K562 (cell line): ENCODE measurements at regions not wholly inside any gene's neighbourhood (a gene's known extent, or its start where the extent isn't known, plus 50 kb on each side); places are given as distances from the start of the nearest gene placed in this dataset.

ENCODE experiments used
- CBFB ChIP-seq: sonication (generic); formaldehyde crosslinking; IDR thresholded peaks from 2 replicates; pipeline ENCODE4 v1.4.0; 2020; ENCODE audit warnings: mild to moderate bottlenecking, missing genetic modification reagents
- E2F4 ChIP-seq: sonication (generic); formaldehyde crosslinking; IDR thresholded peaks from 2 replicates; pipeline ENCODE4 v1.8.0; 2022; ENCODE audit warnings: mild to moderate bottlenecking, low read depth, missing genetic modification reagents
- ESRRB ChIP-seq: fragments of 250-450 bp; sonication (Bioruptor Pico); IDR thresholded peaks from 2 replicates; pipeline ENCODE4 v1.5.0; 2020; ENCODE audit warnings: mild to moderate bottlenecking, moderate library complexity, borderline replicate concordance
- FOXK2 ChIP-seq, 2 experiments: fragments of 450-650 bp; IDR thresholded peaks in 1 of 2; conservative IDR thresholded peaks in 1 of 2; 2 replicates each; pipeline ENCODE4 v1.6.1; 2016; ENCODE audit warnings: low read depth in 2 of 2, mild to moderate bottlenecking in 1 of 2
- IRF1 ChIP-seq: sonication (generic); formaldehyde crosslinking; IDR thresholded peaks from 2 replicates; pipeline ENCODE4 v1.8.0; 2022; ENCODE audit warnings: missing genetic modification reagents, mild to moderate bottlenecking, borderline replicate concordance
- MXI1 ChIP-seq: IDR thresholded peaks from 2 replicates; pipeline ENCODE4 v1.6.1; 2011; ENCODE audit warnings: low read depth, mild to moderate bottlenecking, improper control_type of control experiment, low read length
- POU5F1 ChIP-seq: fragments of 150-350 bp; IDR thresholded peaks from 2 replicates; pipeline ENCODE4 v1.6.1; 2014; ENCODE audit warnings: borderline replicate concordance, low read length, low read depth, mild to moderate bottlenecking; ENCODE audit not compliant: partially characterized antibody
- PTBP1 ChIP-seq: fragments of 200-400 bp; formaldehyde crosslinking; IDR thresholded peaks from 2 replicates; pipeline ENCODE4 v1.6.1; 2017; ENCODE audit warnings: low read depth, low read length
- SRSF3 ChIP-seq: fragments of 200-400 bp; formaldehyde crosslinking; IDR thresholded peaks from 2 replicates; pipeline ENCODE4 v1.6.1; 2016; ENCODE audit warnings: mild to moderate bottlenecking, low read length, moderate library complexity; ENCODE audit not compliant: insufficient read depth
- STAT5B ChIP-seq: fragments of 250-450 bp; sonication (Bioruptor Pico); IDR thresholded peaks from 2 replicates; pipeline ENCODE4 v1.8.0; 2021; ENCODE audit warnings: mild to moderate bottlenecking, inconsistent platforms
- ZKSCAN8 ChIP-seq: fragments of 200-800 bp; sonication (Bioruptor generic); IDR thresholded peaks from 2 replicates; pipeline ENCODE4 v1.6.1; 2016; ENCODE audit warnings: missing genetic modification characterization, missing compliant biosample characterization
- ZNF134 ChIP-seq: fragments of 250-450 bp; sonication (Bioruptor Pico); conservative IDR thresholded peaks from 2 replicates; pipeline ENCODE4 v1.4.0; 2020
- ZNF184 ChIP-seq: sonication (generic); formaldehyde crosslinking; IDR thresholded peaks from 2 replicates; pipeline ENCODE4 v1.5.0; 2020; ENCODE audit warnings: missing genetic modification reagents
- TF ChIP-seq, protein P1 (sequence below): fragments of 450-650 bp; IDR thresholded peaks from 2 replicates; pipeline ENCODE4 v1.6.1; 2018; ENCODE audit not compliant: partially characterized antibody
- TF ChIP-seq, protein P2 (sequence below): fragments of 450-650 bp; IDR thresholded peaks from 2 replicates; pipeline ENCODE4 v1.6.1; 2016; ENCODE audit warnings: antibody characterized with exemption
- TF ChIP-seq, protein P3 (sequence below): fragments of 250-450 bp; sonication (Bioruptor Pico); IDR thresholded peaks from 2 replicates; pipeline ENCODE4 v1.5.0; 2020; ENCODE audit warnings: mild to moderate bottlenecking

- no peak for TF ChIP-seq IRF1 (CRISPR knock-in tag)
- no peak for TF ChIP-seq ZKSCAN8 (CRISPR knock-in tag)
- TF ChIP-seq, protein P1, sequence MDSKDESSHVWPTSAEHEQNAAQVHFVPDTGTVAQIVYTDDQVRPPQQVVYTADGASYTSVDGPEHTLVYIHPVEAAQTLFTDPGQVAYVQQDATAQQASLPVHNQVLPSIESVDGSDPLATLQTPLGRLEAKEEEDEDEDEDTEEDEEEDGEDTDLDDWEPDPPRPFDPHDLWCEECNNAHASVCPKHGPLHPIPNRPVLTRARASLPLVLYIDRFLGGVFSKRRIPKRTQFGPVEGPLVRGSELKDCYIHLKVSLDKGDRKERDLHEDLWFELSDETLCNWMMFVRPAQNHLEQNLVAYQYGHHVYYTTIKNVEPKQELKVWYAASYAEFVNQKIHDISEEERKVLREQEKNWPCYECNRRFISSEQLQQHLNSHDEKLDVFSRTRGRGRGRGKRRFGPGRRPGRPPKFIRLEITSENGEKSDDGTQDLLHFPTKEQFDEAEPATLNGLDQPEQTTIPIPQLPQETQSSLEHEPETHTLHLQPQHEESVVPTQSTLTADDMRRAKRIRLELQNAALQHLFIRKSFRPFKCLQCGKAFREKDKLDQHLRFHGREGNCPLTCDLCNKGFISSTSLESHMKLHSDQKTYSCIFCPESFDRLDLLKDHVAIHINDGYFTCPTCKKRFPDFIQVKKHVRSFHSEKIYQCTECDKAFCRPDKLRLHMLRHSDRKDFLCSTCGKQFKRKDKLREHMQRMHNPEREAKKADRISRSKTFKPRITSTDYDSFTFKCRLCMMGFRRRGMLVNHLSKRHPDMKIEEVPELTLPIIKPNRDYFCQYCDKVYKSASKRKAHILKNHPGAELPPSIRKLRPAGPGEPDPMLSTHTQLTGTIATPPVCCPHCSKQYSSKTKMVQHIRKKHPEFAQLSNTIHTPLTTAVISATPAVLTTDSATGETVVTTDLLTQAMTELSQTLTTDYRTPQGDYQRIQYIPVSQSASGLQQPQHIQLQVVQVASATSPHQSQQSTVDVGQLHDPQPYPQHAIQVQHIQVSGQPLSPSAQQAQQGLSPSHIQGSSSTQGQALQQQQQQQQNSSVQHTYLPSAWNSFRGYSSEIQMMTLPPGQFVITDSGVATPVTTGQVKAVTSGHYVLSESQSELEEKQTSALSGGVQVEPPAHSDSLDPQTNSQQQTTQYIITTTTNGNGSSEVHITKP = no peak
- no peak for TF ChIP-seq ESRRB (CRISPR knock-in tag)
- no peak for TF ChIP-seq STAT5B (CRISPR knock-in tag)
- TF ChIP-seq POU5F1 = no peak
- TF ChIP-seq ZNF184 (CRISPR knock-in tag) = no peak
- no peak for TF ChIP-seq E2F4 (CRISPR knock-in tag)
- TF ChIP-seq MXI1 = no peak
- TF ChIP-seq CBFB = no peak
- TF ChIP-seq, protein P2, sequence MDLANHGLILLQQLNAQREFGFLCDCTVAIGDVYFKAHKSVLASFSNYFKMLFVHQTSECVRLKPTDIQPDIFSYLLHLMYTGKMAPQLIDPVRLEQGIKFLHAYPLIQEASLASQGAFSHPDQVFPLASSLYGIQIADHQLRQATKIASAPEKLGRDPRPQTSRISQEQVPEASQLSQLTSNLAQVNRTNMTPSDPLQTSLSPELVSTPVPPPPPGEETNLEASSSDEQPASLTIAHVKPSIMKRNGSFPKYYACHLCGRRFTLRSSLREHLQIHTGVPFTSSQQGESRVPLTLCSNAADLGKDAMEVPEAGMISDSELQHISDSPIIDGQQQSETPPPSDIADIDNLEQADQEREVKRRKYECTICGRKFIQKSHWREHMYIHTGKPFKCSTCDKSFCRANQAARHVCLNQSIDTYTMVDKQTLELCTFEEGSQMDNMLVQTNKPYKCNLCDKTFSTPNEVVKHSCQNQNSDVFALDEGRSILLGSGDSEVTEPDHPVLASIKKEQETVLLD = no peak
- no peak for TF ChIP-seq FOXK2 (conservative IDR thresholded peaks at IDR 0.05 in 1 of 2, IDR thresholded peaks at IDR 0.05 in 1 of 2; ENCODE audit: low read depth in 2 of 2)
- TF ChIP-seq SRSF3 = no peak
- TF ChIP-seq PTBP1 = no peak
- TF ChIP-seq ZNF134 (CRISPR knock-in tag) = no peak
- TF ChIP-seq, protein P3, sequence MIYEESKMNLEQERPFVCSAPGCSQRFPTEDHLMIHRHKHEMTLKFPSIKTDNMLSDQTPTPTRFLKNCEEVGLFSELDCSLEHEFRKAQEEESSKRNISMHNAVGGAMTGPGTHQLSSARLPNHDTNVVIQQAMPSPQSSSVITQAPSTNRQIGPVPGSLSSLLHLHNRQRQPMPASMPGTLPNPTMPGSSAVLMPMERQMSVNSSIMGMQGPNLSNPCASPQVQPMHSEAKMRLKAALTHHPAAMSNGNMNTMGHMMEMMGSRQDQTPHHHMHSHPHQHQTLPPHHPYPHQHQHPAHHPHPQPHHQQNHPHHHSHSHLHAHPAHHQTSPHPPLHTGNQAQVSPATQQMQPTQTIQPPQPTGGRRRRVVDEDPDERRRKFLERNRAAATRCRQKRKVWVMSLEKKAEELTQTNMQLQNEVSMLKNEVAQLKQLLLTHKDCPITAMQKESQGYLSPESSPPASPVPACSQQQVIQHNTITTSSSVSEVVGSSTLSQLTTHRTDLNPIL = no peak
Measured at GRCh38 chr5:7190712-7191250, 205.2 kb upstream of the ADCY2 start (continued).
